Limb (tissue), 2 donors: ENCODE measurements at regions not wholly inside any gene's neighbourhood (a gene's known extent, or its start where the extent isn't known, plus 50 kb on each side); places are given as distances from the start of the nearest gene placed in this dataset.
A peak's percentile ranks its signal among the peaks of the same experiment; 100 is the strongest.
"Not testable (repeated sequence)": the region's sequence is repeated elsewhere in the genome, so short reads cannot be mapped to it uniquely, and the experiment has no call there.

Experiments
- DNase-seq, 2 donors: peaks; one replicate each; pipeline ENCODE4 v3.0.0-alpha.2; 2016; ENCODE audit errors: extremely low spot score in 2 of 2

- DNase-seq, result no peak
These were observed 108.0 kb upstream of the CACHD1 start for GRCh38 chr1:64361974-64362373.

GRCh38 chr1:64363111-64363510 lies 106.8 kb upstream of the CACHD1 start:
- DNase-seq, result no peak

- DNase-seq, result no peak
These were observed 106.3 kb upstream of the CACHD1 start for GRCh38 chr1:64363616-64364015.

GRCh38 chr1:64366821-64367220 lies 103.1 kb upstream of the CACHD1 start:
- DNase-seq, result no peak

- no peak for DNase-seq
These were observed 101.6 kb upstream of the CACHD1 start for GRCh38 chr1:64368344-64368743.

- no peak for DNase-seq
These were observed 91.1 kb upstream of the CACHD1 start for GRCh38 chr1:64378826-64379225.

GRCh38 chr1:64387389-64388285 lies 82.3 kb upstream of the CACHD1 start:
- DNase-seq, result peak in 1 of 2 donors; percentile 3

GRCh38 chr1:64388336-64388735 lies 81.6 kb upstream of the CACHD1 start:
- peak in 1 of 2 donors; percentile 24 for DNase-seq

GRCh38 chr1:64392109-64392508 lies 77.8 kb upstream of the CACHD1 start:
- DNase-seq, result no peak

- no peak for DNase-seq
These were observed 76.1 kb upstream of the CACHD1 start for GRCh38 chr1:64393790-64394189.

GRCh38 chr1:64396817-64397216 lies 73.1 kb upstream of the CACHD1 start:
- DNase-seq, result no peak

- DNase-seq, result no peak
These were observed 72.4 kb upstream of the CACHD1 start for GRCh38 chr1:64397541-64397940.

- DNase-seq, result no peak
These were observed 71.0 kb upstream of the CACHD1 start for GRCh38 chr1:64398936-64399335.

- DNase-seq, result no peak
These were observed 68.6 kb upstream of the CACHD1 start for GRCh38 chr1:64401285-64401684.

GRCh38 chr1:64403331-64403730 lies 66.6 kb upstream of the CACHD1 start:
- DNase-seq, result no peak

- DNase-seq, result no peak
These were observed 65.7 kb upstream of the CACHD1 start for GRCh38 chr1:64404202-64404601.

- DNase-seq, result no peak
These were observed 64.1 kb upstream of the CACHD1 start for GRCh38 chr1:64405833-64406232.

GRCh38 chr1:64410217-64410616 lies 59.7 kb upstream of the CACHD1 start:
- no peak for DNase-seq

- not testable (repeated sequence) for DNase-seq
These were observed 54.9 kb upstream of the CACHD1 start for GRCh38 chr1:64414855-64415546.

- DNase-seq, result no peak
These were observed 52.1 kb upstream of the CACHD1 start for GRCh38 chr1:64417803-64418202.
